Spleen (tissue), 7 donors: ENCODE measurements at regions not wholly inside any gene's neighbourhood (a gene's known extent, or its start where the extent isn't known, plus 50 kb on each side); places are given as distances from the start of the nearest gene placed in this dataset.

Source experiments
- POLR2A ChIP-seq, 3 donors: fragments of 450-650 bp; IDR thresholded peaks; one replicate each; pipeline ENCODE4 v1.5.1; 2017; ENCODE audit warnings: antibody characterized with exemption in 3 of 3, mild to moderate bottlenecking in 1 of 3
- TF ChIP-seq, protein P1 (sequence below), 11 experiments: fragments of 200-600 bp in 7 of 11; fragments of 450-650 bp in 4 of 11; sonication (generic) in 4 of 11; IDR thresholded peaks in 8 of 11; conservative IDR thresholded peaks in 3 of 11; 1 replicate in 7 of 11; 2 replicates in 4 of 11; pipeline versions ENCODE4 v1.4.0 to v1.8.0; 2016 to 2021; ENCODE audit warnings: antibody characterized with exemption in 11 of 11, inconsistent platforms in 4 of 11, mild to moderate bottlenecking in 1 of 11
- donor health status: DM: no; HTN: no; CAD: no; lungs with moderate emphysema.
- donor health status: DM: no; HTN: no; CAD: no.
- donor health status: DM: no; HTN: no; CAD: no.

DNA sequence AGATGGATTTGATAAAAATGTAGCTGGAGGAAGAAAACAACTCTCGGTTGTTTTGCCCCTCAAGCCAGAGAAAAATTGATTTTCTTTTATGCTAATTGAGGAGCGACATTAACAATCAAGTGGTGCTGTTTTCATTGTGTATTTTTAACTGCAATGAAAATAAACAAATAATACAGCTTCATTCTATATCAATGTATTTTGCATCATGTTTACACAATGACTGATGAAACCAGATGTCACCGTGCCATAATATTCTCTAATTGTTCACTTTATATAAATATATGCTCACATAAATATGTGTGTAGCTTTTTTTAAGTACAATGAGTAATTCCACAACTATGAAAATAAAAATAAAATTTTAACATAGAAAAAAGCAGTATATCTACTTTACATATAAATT is 139.0 kb upstream of the PRDM9 start:
- TF ChIP-seq POLR2A (IDR thresholded peaks at IDR 0.05): no peak
- TF ChIP-seq, protein P1, sequence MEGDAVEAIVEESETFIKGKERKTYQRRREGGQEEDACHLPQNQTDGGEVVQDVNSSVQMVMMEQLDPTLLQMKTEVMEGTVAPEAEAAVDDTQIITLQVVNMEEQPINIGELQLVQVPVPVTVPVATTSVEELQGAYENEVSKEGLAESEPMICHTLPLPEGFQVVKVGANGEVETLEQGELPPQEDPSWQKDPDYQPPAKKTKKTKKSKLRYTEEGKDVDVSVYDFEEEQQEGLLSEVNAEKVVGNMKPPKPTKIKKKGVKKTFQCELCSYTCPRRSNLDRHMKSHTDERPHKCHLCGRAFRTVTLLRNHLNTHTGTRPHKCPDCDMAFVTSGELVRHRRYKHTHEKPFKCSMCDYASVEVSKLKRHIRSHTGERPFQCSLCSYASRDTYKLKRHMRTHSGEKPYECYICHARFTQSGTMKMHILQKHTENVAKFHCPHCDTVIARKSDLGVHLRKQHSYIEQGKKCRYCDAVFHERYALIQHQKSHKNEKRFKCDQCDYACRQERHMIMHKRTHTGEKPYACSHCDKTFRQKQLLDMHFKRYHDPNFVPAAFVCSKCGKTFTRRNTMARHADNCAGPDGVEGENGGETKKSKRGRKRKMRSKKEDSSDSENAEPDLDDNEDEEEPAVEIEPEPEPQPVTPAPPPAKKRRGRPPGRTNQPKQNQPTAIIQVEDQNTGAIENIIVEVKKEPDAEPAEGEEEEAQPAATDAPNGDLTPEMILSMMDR (IDR thresholded peaks at IDR 0.05 in 8 of 11, conservative IDR thresholded peaks at IDR 0.05 in 3 of 11): no peak
